Smooth muscle cell (in vitro differentiated cells): ENCODE measurements at regions not wholly inside any gene's neighbourhood (a gene's known extent, or its start where the extent isn't known, plus 50 kb on each side); places are given as distances from the start of the nearest gene placed in this dataset.

Experiments
- DNase-seq: peaks from one replicate; lab custom pipeline; 2025; ENCODE audit not compliant: unreplicated experiment; lab: John Stamatoyannopoulos, UW
- H2AFZ ChIP-seq: fragments of 200-600 bp; sonication (generic); 2 replicates; pipeline ENCODE4 v1.6.0; 2016; ENCODE audit warnings: antibody characterized with exemption, low read depth, mild to moderate bottlenecking
- H3F3A ChIP-seq: fragments of 200-600 bp; sonication (generic); 2 replicates; pipeline ENCODE4 v1.6.0; 2017; ENCODE audit warnings: antibody characterized with exemption, low read depth
- H3K27ac ChIP-seq: fragments of 200-600 bp; sonication (generic); 2 replicates; pipeline ENCODE4 v1.5.1; 2016; ENCODE audit warnings: low read depth, mild to moderate bottlenecking
- H3K27me3 ChIP-seq: fragments of 200-600 bp; sonication (generic); 2 replicates; pipeline ENCODE4 v1.6.1; 2016; ENCODE audit warnings: low read depth, mild to moderate bottlenecking
- H3K36me3 ChIP-seq: fragments of 200-600 bp; sonication (generic); 2 replicates; pipeline ENCODE4 v1.5.1; 2016; ENCODE audit warnings: low read depth
- H3K4me1 ChIP-seq: fragments of 200-600 bp; sonication (generic); 2 replicates; pipeline ENCODE4 v1.5.1; 2016; ENCODE audit warnings: low read depth
- H3K4me2 ChIP-seq: fragments of 200-600 bp; sonication (generic); 2 replicates; pipeline ENCODE4 v1.6.0; 2016; ENCODE audit warnings: mild to moderate bottlenecking
- H3K4me3 ChIP-seq: fragments of 200-600 bp; sonication (generic); 2 replicates; pipeline ENCODE4 v1.5.1; 2016; ENCODE audit warnings: mild to moderate bottlenecking
- H3K79me2 ChIP-seq: fragments of 200-600 bp; sonication (generic); 2 replicates; pipeline ENCODE4 v1.6.0; 2016; ENCODE audit warnings: low read depth, mild to moderate bottlenecking
- H3K9ac ChIP-seq: fragments of 200-600 bp; sonication (generic); 2 replicates; pipeline ENCODE4 v1.6.0; 2016; ENCODE audit warnings: low read depth
- H3K9me3 ChIP-seq: fragments of 200-600 bp; sonication (generic); replicated peaks from 2 replicates; pipeline ENCODE4 v1.5.1; 2016; ENCODE audit warnings: low read depth
- H4K20me1 ChIP-seq: fragments of 200-600 bp; sonication (generic); 2 replicates; pipeline ENCODE4 v1.6.0; 2016; ENCODE audit warnings: low read depth
- WGBS: methylation state at CpG from one replicate; pipeline ENCODE4 v1.1.7; 2016; ENCODE audit warnings: low lambda C conversion rate; 5-methylcytosine and 5-hydroxymethylcytosine counted together
- TF ChIP-seq, protein P1 (sequence below): fragments of 200-600 bp; sonication (generic); IDR thresholded peaks from 2 replicates; pipeline ENCODE4 v1.5.1; 2017; ENCODE audit warnings: borderline replicate concordance, mild to moderate bottlenecking, antibody characterized with exemption; ENCODE audit not compliant: insufficient read depth, poor library complexity, severe bottlenecking

DNA sequence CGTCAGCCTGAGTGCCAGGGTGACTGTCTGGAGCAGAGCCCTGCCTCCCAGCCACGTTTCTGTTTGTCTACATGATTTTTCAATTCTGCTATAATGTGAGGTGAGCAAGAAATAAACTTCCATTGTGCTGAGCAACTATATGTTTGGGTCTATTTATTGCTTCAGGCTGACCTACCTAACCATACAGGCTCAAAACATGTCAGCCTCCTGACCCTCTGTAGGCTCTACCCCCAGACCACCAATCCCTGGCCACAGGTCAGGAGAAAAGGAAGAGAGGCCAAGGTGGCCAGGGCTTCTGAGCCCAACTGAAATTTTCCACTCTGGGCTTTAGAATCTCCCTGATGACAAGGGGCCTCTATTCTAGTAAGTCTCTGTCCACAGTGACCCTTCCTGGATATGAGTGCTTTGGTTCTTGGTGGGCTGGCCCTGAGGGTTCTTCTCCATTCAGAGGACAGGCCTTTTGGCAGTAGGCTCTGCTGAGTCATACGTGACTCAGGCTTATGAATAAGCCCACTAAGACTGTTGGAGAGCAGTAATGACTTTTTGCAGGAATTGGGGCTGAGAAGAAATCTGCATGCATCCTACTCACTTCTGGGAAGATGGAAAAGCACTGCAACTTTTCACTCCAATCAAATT lies 117.2 kb upstream of the TBCA start:
- Histone ChIP-seq H2AFZ (peak overlapping the region; percentile 45), H3F3A (peaks cover 23% of the 10 kb centered on the region), H3K4me3 (no peak overlapping the region), H4K20me1 (no peaks in the 10 kb centered on the region), H3K79me2 (no peaks in the 10 kb centered on the region), H3K4me1 (no peaks in the 10 kb centered on the region), H3K27me3 (no peaks in the 10 kb centered on the region), H3K9ac (peak overlapping the region; percentile 13), H3K27ac (peak overlapping the region; percentile 91), H3K4me2 (peak overlapping the region; percentile 49), H3K9me3 (no peaks in the 10 kb centered on the region), H3K36me3 (no peaks in the 10 kb centered on the region)
- TF ChIP-seq, protein P1, sequence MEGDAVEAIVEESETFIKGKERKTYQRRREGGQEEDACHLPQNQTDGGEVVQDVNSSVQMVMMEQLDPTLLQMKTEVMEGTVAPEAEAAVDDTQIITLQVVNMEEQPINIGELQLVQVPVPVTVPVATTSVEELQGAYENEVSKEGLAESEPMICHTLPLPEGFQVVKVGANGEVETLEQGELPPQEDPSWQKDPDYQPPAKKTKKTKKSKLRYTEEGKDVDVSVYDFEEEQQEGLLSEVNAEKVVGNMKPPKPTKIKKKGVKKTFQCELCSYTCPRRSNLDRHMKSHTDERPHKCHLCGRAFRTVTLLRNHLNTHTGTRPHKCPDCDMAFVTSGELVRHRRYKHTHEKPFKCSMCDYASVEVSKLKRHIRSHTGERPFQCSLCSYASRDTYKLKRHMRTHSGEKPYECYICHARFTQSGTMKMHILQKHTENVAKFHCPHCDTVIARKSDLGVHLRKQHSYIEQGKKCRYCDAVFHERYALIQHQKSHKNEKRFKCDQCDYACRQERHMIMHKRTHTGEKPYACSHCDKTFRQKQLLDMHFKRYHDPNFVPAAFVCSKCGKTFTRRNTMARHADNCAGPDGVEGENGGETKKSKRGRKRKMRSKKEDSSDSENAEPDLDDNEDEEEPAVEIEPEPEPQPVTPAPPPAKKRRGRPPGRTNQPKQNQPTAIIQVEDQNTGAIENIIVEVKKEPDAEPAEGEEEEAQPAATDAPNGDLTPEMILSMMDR = no peak
- WGBS = 48% methylated on average over 3 of the region's 3 CpGs
- peak; percentile 9 for DNase-seq

- H3K4me1 ChIP-seq = no peaks in the 10 kb centered on the region
- peak overlapping the region; percentile 49 for H3K4me2 ChIP-seq
- no peaks in the 10 kb centered on the region for H3K36me3 ChIP-seq
- no peak overlapping the region for H3K4me3 ChIP-seq
- TF ChIP-seq, protein P1 = no peak
- H3K9ac ChIP-seq = peak overlapping the region; percentile 13
- H3K79me2 ChIP-seq = no peaks in the 10 kb centered on the region
- 71% methylated on average over 12 of the region's 12 CpGs for WGBS
- no peaks in the 10 kb centered on the region for H4K20me1 ChIP-seq
- no peaks in the 10 kb centered on the region for H3K27me3 ChIP-seq
- H3K9me3 ChIP-seq = no peaks in the 10 kb centered on the region
- H2AFZ ChIP-seq = peak overlapping the region; percentile 45
- peak overlapping the region; percentile 91 for H3K27ac ChIP-seq
- peaks cover 23% of the 10 kb centered on the region for H3F3A ChIP-seq
- DNase-seq = no peak
Measured at GRCh38 chr5:77892061-77893010, 116.2 kb upstream of the TBCA start.

DNA sequence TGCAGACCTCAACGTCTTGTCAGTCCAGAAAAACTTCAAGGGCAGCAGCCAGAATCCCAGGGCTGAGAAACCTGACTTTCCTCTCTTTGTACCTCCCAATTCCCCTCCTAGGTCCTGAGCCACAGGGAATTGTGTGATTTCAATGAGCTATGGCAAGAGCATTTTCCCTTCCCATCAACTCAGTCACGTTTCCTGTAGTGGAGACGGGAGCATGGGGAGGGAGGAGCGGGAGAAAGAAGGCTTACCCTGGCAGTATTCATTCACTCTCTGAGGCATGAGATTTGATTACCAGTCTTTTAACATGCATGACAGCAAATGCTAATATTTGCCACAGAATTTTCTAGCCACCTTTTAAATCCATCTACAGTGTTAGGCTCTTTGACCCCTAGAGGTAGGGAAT lies 109.4 kb upstream of the TBCA start:
- no peak overlapping the region for H3K27ac ChIP-seq
- no peaks in the 10 kb centered on the region for H3K27me3 ChIP-seq
- H2AFZ ChIP-seq = no peak overlapping the region
- H3K9ac ChIP-seq = no peak overlapping the region
- H3K36me3 ChIP-seq = no peaks in the 10 kb centered on the region
- 84% methylated on average over 4 of the region's 4 CpGs for WGBS
- DNase-seq = no peak
- H4K20me1 ChIP-seq = no peaks in the 10 kb centered on the region
- H3K4me1 ChIP-seq = no peaks in the 10 kb centered on the region
- peaks cover under 1% of the 10 kb centered on the region for H3F3A ChIP-seq
- H3K4me2 ChIP-seq = no peak overlapping the region
- no peaks in the 10 kb centered on the region for H3K9me3 ChIP-seq
- TF ChIP-seq, protein P1 = no peak
- no peaks in the 10 kb centered on the region for H3K79me2 ChIP-seq
- no peak overlapping the region for H3K4me3 ChIP-seq
